GM19455 (cell line): ENCODE measurements at regions not wholly inside any gene's neighbourhood (a gene's known extent, or its start where the extent isn't known, plus 50 kb on each side); places are given as distances from the start of the nearest gene placed in this dataset.

Source experiments
- ATAC-seq: cut with Tn5 transposase; IDR thresholded peaks from one replicate; pipeline ENCODE4 v1.9.1; 2021; ENCODE audit not compliant: unreplicated experiment

DNA sequence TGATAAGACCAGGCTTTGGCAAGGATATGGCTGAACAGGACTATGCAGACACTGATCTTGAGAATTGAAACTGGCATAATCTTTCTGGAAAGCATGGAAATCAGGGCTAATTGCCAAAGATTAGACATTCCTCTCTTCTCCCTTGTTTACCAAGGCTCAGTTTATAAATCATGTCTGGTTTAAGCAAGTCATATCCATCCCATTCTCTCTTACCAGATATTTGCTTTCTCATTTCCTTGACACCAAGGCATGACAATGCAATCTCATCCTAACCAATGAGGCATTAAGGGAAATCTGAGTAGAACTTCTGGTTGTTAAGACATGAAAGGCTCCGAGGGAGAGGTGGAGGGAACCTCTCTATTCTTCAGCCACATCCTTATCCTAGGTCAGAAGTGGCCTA is 110.3 kb upstream of the CEP85L start:
- ATAC-seq = no peak

DNA sequence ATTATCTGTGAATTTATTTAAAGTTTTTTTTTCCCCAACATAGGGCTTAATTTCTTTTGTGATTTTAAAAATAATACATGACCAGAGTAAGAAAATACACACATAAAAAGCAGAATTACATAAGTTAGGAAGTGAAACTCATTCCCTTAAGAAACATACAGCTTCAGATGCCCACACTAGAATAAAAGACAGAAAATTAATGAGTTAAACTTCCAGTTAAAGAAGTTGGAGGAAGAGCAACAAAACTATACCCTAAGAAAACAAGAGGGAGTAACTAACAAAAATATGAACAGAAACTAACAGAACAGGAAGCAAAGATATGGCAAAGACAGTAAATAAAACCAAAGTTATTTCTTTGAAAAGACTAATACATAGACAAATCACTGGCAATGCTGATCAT is 107.6 kb upstream of the CEP85L start:
- ATAC-seq = no peak

DNA sequence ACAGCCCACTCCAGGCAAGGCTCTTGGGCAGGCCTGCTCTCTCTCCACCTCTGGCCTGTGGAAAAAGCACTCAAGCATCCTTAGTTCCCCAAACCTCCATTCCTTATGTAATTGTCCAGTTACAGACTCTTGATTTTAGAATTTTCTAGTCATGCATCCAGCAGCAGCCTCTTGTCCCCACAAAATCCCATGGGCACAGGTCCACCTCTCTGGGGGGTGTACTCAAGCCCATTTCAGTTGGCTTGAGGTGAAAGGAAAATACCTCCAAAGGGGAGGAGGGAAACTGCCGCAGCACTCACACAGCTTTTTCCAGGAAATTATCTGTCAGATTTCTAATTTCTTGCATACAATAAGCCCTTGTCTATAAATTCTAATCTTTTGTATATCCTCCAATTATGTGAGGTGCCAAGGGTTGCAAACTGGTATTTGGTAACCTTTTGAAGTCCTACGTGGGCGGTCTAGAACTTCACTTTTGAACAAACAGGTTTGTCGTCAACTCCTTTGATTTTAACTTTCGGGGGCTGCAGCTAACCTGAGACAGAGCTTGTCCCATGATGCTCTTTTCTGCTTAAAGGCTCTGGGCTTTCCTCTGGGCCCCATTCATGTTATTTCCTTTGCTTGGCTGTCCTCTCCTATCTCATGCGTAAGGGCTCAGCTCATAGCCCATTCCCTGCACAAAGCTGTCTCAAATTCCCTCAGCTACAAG is 104.7 kb upstream of the CEP85L start:
- ATAC-seq = no peak

DNA sequence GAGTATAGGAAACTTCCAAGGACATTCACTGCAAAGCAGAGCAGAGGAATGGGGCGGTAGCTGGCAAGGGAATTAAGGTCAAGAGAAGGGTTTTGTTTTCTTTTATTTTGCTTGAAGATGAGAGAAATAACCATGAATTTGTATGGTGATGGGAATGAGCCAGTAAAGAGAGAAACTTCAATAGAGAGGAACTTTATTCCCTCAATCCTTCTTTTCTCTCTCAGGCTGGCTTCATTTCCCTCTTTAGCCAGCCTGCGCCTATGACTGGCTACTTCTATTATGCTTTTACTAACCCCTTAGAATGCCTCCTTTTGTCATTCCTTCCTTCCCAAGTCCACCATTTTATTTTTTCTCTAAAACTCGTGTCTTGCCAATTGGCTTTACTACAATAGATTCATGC is 101.4 kb upstream of the CEP85L start:
- no peak for ATAC-seq

DNA sequence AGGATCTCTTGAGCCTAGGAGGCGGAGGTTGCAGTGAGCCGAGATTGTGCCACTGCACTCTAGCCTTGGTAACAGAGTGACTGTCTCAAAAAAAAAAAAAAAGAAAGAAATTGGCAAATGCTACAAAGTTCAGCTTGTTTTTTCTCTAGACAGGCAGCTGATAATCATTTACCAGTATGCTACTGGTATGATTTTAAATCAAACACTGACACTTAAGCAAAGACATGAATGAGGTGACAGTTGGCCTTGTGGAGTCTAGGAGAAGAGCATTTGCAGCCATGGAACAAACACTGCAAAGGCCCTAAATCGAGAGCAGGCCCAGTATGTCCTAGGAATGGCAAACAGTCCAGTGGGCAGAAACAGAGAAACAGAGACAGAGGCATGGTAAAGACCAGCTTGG is 99.7 kb upstream of the CEP85L start:
- no peak for ATAC-seq

DNA sequence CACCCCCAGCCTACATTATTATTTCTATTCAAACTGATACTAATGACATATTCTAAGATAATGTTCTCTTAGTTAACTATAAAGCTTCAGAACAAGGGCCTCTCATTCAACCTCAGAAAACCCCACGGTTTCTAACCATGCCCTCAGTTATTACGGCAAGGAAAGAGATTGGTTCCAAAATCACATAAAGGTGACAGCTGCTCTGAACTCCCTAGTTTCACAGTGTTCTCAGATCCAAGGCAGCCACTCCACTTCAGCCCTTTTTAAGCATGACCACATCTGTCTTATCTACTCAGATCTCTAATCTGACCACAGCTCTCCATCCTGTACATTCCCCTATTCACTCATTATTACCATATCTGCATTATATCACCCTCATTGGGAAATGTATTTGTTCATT is 98.8 kb upstream of the CEP85L start:
- ATAC-seq = no peak

DNA sequence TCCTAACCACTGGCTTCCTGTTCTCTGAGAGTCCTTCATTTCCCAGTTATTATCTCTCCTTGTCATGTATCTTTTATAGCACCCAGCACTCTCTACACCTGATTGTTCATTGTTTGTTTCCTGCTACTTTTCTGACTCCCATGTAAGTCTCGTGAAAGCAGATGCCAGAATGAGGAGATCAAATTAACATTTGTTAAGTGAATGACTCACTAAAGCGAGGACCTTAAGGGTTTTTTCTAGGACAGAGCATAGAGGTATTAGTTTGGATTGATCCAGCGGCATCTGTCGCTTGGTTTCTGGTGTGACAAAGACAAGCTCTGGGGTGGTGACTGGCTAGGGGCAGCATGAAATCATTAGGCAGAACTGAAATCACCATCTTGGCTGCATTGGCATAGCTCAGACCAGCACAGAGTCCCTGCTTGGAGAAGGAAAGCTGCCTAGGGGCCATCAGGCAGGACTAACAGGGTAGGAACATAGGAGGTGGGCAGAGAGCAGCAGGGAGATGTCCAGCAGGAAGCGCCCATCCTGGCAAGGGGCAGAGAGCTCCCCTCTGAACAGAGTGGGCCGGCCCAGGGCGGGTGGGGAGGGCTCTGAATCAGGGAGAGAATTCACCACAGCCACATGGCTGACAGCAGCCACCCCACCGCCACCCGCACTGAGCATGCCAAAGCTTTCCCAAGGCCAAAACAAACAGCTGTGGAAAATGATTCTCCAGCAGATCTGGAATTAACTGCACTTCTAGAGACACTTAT is 97.1 kb upstream of the CEP85L start:
- no peak for ATAC-seq

DNA sequence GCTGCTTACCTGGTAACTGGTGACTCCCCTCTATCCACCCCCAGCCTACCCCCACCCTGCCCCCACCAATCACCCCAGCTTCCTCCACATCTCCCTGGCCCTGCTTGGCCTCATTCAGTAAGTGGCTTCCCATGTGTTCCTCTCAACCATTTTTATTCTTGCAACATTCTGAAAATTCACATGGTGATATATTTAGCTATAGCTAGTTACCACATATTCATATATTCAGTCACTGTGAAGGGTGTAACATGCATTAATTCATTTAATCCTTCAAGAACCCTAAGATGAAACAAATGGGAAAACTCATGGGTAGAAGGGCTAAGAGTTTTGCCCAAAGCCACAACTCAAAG is 95.4 kb upstream of the CEP85L start:
- ATAC-seq = no peak

DNA sequence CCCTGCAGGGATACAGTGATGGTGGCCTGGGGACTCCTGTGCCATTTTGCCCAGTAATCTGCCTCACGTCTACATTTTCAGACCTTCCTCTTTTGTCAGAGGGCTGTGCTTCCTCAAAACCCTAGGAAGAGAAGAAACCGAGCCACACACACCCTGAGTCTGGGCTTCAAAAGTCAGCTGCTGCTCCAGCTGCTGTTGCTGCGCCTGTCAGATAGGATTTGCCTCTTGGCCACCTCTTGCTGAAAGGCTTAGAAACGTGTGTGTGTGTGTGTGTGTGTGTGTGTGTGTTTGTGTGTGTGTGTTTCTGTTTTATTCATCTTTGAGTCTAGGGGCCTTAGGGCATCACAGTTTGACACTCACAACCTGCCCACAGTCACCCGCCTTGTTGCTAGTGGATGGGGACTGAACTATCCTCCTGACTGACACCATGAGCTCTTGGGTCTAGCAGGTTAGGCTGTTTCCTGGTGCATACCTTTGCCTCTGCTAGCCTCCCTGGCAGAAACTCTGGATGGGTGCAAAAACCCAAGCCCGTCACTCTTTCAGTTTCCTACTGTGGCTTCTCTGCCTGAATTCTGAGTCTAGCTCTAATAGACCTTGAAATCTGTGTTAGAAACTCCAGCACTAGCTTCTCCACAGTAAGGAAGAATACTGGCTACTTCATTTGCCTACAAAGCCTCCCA is 94.9 kb upstream of the CEP85L start:
- ATAC-seq = no peak

DNA sequence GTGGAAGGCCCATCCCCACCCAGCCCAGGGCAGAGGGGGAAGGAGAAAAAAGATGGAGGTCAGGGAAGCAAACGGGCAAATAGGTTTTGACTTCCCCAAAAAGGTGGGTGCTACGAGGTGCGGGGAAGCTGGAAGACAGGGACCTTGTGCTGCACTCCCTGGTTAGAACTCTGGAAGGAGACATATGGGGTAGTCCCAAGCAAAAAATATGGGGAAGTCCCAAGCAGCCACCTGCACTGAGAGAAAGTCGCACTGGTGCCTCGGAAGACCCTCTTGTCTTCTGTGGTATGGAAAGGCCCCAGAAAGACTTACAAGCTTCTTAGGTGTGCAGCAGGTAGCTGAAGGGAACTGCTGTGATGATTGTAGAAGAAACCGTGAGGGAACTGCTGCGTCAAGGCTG is 93.8 kb upstream of the CEP85L start:
- no peak for ATAC-seq

DNA sequence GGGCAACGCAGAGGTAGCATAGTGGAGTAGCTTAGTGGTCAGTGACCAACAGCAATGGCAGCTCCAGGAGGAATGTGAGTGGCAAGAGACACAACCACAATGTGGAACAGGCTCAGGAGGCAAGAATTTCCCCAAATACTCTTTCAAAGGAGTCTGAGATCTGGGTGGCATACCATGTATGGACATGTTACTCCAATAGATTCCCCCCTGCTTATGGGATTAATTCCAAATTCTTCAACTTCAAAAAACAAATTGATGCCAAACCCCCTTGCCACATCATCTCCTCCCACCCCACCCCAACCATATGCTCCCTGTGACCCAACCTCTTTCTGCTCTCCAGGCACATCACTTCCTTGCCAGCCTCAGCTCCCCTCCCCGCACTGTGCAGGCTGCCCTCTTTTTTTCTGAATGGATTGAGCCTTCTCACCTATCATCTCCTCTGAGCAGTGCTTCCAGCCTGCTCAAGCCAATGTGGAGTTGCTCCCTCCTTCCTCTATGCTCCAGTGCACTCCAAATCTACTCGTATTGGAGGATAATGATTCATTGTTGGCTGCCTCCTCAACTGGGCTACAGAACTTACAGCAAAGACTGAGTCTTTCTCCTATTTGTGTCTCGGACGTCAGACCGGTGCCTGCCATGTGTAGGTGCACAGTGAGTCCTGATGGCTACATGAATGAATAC is 93.0 kb upstream of the CEP85L start:
- ATAC-seq = no peak

DNA sequence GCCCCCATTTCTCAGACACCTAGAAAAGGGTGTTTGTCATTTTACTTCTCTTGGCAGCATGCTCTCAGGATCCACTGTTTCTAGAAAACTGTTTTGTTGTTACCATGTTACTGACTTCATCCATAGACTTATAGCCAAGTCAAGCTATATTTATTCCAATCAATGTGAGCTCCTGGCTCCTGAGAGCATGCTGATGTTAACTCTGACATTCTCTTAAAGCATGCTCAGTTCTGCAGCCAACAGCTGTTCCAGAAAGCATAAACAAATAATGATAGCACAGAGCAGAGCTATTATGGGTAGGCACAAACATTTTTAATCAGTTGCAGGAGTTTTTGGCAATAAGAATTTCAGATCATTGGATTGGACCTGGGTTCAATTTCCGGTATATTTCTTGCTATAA is 92.4 kb upstream of the CEP85L start:
- no peak for ATAC-seq

DNA sequence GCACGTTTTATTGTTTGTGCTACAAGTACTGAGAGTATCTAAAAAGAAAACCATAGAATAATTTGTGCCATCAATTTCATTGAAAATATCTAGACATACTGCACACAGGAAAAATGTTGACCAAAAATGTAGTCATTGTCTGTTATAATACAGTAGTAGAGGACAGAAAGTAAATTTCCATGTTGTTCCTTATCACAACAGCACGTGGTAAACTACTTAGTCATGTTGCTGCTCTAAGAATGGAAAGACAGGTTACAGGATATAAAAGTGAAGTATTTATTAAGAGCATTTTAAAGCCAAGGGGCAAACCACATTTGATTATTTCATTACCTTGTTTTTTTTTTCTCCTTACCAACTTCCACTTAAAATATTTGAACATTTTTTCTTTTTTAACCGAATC is 89.0 kb upstream of the CEP85L start:
- no peak for ATAC-seq

DNA sequence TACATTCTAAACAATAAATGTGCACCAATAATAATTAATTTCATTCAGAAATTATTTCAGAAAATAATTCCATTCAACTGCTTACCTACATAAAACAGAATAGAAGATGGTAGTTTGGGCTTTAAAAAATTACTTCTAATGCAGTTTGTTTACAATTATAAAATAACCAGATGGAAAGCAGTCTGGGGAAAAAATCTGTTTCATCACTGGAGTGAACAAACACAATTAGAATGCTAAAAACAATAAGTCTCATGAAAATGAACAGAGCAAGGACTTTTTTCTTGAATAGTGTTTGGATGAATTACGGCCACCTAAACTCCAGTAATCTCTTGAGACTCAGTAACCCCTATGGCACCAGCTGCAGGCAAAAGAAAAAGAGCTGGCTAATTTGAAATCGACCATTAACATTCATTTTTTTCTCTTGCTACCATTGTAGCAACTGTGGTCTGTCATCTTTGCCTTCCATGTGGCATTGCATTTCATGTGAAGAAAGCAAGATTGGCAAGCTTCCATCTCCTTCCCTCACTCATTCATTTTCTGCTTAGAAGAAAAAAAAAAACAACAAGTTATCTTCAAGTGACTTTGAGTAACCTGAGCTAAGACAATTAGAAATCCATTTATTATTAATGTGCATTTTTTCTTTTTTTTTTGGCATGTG is 88.4 kb upstream of the CEP85L start:
- ATAC-seq = no peak

DNA sequence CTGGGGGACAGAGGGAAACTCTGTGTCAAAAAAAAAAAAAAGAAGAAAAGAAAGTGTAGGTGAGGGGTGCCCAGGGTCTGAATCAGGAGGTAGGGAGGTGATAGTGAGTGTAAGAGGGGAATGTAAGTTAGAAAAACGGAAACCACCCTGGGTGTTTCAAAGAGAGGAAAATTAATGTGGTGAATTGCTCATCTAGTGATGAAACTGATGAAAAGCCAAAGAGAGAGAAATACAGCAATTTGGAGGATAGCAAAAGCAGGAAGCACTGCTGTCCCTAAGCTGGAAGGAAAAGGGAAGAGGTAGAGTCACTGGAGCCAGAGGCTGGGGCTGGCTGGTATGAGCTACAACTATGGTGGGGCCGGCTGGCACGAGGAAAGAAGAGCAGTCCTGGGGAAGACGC is 85.0 kb upstream of the CEP85L start:
- ATAC-seq = no peak

DNA sequence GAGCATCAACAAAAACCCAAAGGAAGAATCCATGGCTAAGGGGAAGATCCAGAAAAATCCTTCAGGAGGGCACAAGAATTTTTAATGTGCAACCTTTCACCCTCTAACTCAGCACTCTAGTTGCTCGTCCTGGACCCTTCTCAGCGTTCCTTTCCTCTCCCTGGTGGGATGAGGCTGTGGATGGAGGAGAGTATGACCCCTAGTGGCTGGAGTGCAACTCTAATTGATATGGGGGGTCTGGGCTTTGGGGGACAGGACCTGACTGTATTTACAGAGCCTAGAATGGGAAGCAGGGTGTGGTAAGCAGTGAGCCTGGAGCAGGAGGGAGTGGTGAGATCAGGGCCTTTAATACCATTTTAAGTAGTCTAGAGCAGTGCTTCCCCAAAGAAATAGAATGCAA is 83.9 kb upstream of the CEP85L start:
- ATAC-seq = no peak

DNA sequence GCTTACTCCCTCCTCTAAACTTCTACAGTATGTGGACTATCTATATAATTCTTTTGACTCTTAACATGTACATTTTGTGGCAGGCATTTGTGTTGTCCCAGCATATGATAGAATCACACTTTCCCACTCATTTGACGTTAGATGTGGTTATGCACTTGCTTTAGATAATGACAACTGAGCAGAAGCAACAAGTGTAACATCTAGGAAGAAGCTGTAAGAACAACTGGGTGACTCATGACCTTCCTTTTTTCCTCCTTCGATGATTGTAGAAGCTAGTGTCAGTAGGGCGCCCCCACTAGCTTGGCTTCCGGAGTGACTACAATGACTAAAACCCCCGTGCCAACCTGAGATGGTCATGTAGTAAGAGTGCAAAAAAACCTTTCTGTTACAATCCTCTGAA is 74.6 kb upstream of the CEP85L start:
- ATAC-seq = no peak

DNA sequence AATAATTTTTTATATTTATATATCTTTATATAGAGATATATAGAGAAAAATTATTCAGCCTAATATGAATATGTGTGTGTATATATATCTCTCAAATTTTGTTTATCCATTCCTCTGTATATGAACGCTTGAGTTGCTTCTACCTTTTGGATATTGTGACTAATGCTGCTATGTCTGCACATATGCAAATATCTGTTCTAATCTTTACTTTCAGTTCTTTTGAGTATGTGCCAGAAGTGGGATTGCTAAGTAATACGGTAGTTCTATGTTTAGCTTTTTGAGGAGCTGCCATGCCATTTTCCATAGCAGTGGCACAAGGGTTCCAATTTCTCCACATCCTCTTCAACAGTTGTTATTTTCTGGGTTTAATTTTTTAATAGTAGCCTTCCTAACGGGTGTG is 72.8 kb upstream of the CEP85L start:
- peak; percentile 82 for ATAC-seq

DNA sequence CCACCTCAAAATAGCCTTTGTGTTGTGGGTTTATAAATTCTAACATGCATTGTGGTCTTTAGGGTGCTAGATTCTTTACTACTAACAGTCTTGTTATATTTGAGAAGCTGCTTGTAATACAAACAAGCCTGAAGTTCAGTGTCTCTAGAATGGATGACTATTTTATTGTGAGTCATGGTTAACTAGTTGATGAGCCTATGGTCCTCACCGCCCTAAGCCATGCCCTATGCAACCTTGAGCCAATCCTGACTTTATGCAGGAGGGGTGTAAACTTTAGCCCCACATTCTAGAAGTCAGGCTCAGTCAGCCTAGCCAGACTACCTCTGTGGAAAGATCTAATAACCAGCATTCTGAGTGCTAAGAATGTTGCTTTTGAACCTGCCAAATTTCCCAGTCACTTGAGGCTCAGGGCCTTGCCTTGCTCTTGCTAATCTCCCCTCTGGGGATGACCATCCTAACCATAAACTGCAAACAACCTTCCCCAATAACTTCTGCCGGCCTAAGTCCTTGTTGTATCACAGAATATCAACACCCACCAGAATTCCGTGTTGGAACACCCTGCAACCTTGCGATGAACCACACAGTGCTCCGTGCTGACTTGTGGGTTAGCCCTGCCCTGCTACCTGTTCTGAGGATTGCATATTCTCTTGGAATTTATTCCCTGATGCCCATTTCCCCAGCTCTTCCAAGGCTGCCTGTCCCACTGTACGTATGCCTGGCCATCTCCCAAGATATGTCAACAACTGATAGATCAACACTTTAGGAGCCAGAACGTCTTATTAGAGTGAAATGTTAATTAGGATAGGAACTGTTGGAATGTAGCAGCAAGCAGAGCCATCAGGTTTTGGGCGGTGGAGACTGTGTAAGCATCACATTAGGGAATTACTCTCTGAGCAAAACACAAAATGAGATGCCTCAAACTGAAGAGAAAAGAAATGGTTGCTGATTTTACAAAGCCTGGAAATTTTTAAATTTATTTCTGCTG is 71.7 kb upstream of the CEP85L start:
- ATAC-seq = no peak

DNA sequence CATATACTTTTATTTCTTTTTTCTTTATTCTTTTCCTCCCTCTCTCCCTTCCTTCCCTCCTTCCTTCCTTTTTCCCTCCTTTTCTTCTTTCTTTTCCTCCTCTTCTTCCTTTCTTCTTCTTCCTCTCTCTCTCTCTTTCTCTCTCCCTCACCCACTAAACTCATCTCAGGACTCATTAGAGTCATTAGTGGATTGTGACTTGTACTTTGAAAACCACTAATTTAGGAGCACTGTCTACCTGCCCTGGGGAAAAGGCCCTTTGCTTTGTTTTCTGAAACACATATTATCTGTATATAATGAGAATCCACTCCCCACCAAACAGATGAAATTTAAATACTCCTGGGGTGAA is 68.7 kb upstream of the CEP85L start:
- no peak for ATAC-seq
